ENCODE measurements at regions not wholly inside any gene's neighbourhood (a gene's known extent, or its start where the extent isn't known, plus 50 kb on each side); places are given as distances from the start of the nearest gene placed in this dataset.

GRCh38 chr10:113259576-113260226 lies 293.2 kb upstream of the HABP2 start:
- no peak for ATAC-seq
- no peak for DNase-seq
- intact Hi-C loops (cut with DNase I), result no loop called here
- Histone ChIP-seq H3K27me3 (ENCODE audit: low read depth) (no peaks in the 10 kb centered on the region), H3K36me3 (no peaks in the 10 kb centered on the region), H3K4me3 (no peak overlapping the region), H3K9me3 (no peaks in the 10 kb centered on the region), H3K27ac (no peak overlapping the region), H3K4me1 (no peaks in the 10 kb centered on the region)
- TF ChIP-seq CTCF (IDR thresholded peaks at IDR 0.05), result no peak

GRCh38 chr10:113261161-113261560 lies 291.7 kb upstream of the HABP2 start:
- H3K4me1 ChIP-seq, result no peaks in the 10 kb centered on the region
- no peak for TF ChIP-seq CTCF (IDR thresholded peaks at IDR 0.05)
- ATAC-seq (no peak), DNase-seq (no peak)
- H3K27me3 ChIP-seq (ENCODE audit: low read depth), result no peaks in the 10 kb centered on the region
- H3K36me3 ChIP-seq, result no peaks in the 10 kb centered on the region
- intact Hi-C loops (cut with DNase I), result no loop called here
- no peak overlapping the region for H3K4me3 ChIP-seq
- H3K27ac ChIP-seq, result no peak overlapping the region
- no peaks in the 10 kb centered on the region for H3K9me3 ChIP-seq

- H3K9me3 ChIP-seq, result no peaks in the 10 kb centered on the region
- no peak overlapping the region for H3K4me3 ChIP-seq
- intact Hi-C loops (cut with DNase I), result no loop called here
- TF ChIP-seq CTCF (IDR thresholded peaks at IDR 0.05), result no peak
- ATAC-seq (no peak), DNase-seq (no peak)
- H3K36me3 ChIP-seq, result no peaks in the 10 kb centered on the region
- no peak overlapping the region for H3K27ac ChIP-seq
- H3K27me3 ChIP-seq (ENCODE audit: low read depth), result no peaks in the 10 kb centered on the region
- H3K4me1 ChIP-seq, result no peaks in the 10 kb centered on the region
Measured at GRCh38 chr10:113261611-113262091, 291.2 kb upstream of the HABP2 start.

- Histone ChIP-seq H3K9me3 (no peaks in the 10 kb centered on the region), H3K27me3 (ENCODE audit: low read depth) (no peaks in the 10 kb centered on the region), H3K27ac (no peak overlapping the region), H3K4me3 (no peak overlapping the region), H3K4me1 (no peaks in the 10 kb centered on the region), H3K36me3 (no peaks in the 10 kb centered on the region)
- ATAC-seq, result no peak
- intact Hi-C loops (cut with DNase I), result no loop called here
- DNase-seq, result no peak
- TF ChIP-seq CTCF (IDR thresholded peaks at IDR 0.05), result no peak
Measured at GRCh38 chr10:113263056-113263455, 289.8 kb upstream of the HABP2 start.

- no peak for DNase-seq
- H3K4me3 ChIP-seq, result no peak overlapping the region
- H3K9me3 ChIP-seq, result no peaks in the 10 kb centered on the region
- H3K4me1 ChIP-seq, result no peaks in the 10 kb centered on the region
- ATAC-seq, result peak in 1 of 2 donors; percentile 14
- H3K27ac ChIP-seq, result no peak overlapping the region
- H3K27me3 ChIP-seq (ENCODE audit: low read depth), result no peaks in the 10 kb centered on the region
- no peaks in the 10 kb centered on the region for H3K36me3 ChIP-seq
- no peak for TF ChIP-seq CTCF (IDR thresholded peaks at IDR 0.05)
- intact Hi-C loops (cut with DNase I), result no loop called here
Measured at GRCh38 chr10:113264333-113265131, 288.3 kb upstream of the HABP2 start.
